Fibroblast of pulmonary artery (primary cell): ENCODE measurements at regions not wholly inside any gene's neighbourhood (a gene's known extent, or its start where the extent isn't known, plus 50 kb on each side); places are given as distances from the start of the nearest gene placed in this dataset.
"Not testable (repeated sequence)": the region's sequence is repeated elsewhere in the genome, so short reads cannot be mapped to it uniquely, and the experiment has no call there.

Source experiments
- DNase-seq: peaks from one replicate; pipeline ENCODE4 v3.0.0-alpha.2; 2010; ENCODE audit warnings: low read depth
- H3K4me3 ChIP-seq: replicated peaks from 2 replicates; pipeline ENCODE4 v1.5.1; 2011; ENCODE audit warnings: low read depth, mild to moderate bottlenecking, control low read depth, low read length, moderate library complexity
- CTCF ChIP-seq: IDR thresholded peaks from 2 replicates; pipeline ENCODE4 v1.5.1; 2011; ENCODE audit warnings: mild to moderate bottlenecking, control low read depth, low read length, inconsistent platforms; ENCODE audit errors: missing control alignments

GRCh38 chr6:10174761-10175160, 240.1 kb downstream of the TFAP2A start:
- DNase-seq = no peak
- TF ChIP-seq CTCF = no peak
- H3K4me3 ChIP-seq = no peak overlapping the region

DNA sequence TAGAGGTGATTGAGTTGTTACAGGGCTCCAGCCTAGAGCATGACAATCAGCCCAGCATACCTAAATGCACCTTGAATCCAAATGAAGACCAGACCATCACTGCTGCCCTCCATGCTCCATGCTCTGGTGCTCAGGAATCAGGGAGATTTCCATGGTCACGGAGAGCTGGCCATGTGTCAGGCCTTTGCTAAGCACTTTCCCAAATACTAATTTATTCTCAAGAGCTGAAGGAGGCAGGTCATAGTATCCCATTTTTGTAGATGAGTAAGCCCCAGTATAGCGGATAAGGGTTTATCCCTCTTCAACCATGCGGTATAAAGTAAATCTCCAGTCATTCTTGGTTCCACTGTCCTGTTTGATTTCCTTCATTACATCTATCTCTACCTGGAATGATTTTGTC, 240.8 kb downstream of the TFAP2A start:
- TF ChIP-seq CTCF = no peak
- no peak overlapping the region for H3K4me3 ChIP-seq
- DNase-seq = no peak

- not testable (repeated sequence) for H3K4me3 ChIP-seq, DNase-seq
These were observed 243.2 kb downstream of the TFAP2A start for GRCh38 chr6:10171706-10172105.

- no peak overlapping the region for H3K4me3 ChIP-seq
- TF ChIP-seq CTCF = no peak
- DNase-seq = no peak
These were observed 244.1 kb downstream of the TFAP2A start for GRCh38 chr6:10170816-10171215.

DNA sequence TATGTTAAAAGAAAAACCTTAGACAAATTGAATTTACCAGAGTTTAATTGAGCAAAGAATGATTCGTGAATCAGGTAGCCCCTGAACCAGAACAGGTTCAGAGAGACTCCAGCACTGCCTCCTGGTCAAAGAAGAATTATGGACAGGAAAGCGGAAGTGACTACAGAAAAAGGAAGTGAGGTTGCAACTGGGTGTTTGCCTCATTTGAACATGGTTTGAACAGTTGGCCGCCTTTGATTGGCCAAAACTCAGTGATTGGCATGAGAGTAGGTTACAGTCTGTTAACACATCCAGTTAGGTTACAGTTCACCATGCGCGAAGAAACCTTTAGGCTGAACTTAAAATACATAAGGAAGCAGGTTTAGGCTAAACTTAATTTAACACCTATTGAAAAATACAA, 248.8 kb downstream of the TFAP2A start:
- no peak overlapping the region for H3K4me3 ChIP-seq
- no peak for TF ChIP-seq CTCF
- no peak for DNase-seq

- no peak for DNase-seq
- no peak for TF ChIP-seq CTCF
- H3K4me3 ChIP-seq = no peak overlapping the region
These were observed 251.5 kb downstream of the TFAP2A start for GRCh38 chr6:10163203-10163962.

- no peak for DNase-seq
- TF ChIP-seq CTCF = no peak
- H3K4me3 ChIP-seq = no peak overlapping the region
These were observed 258.0 kb downstream of the TFAP2A start for GRCh38 chr6:10156875-10157274.
